GM20000 (cell line): ENCODE measurements at regions not wholly inside any gene's neighbourhood (a gene's known extent, or its start where the extent isn't known, plus 50 kb on each side); places are given as distances from the start of the nearest gene placed in this dataset.
A peak's percentile ranks its signal among the peaks of the same experiment; 100 is the strongest.
"Not testable (repeated sequence)": the region's sequence is repeated elsewhere in the genome, so short reads cannot be mapped to it uniquely, and the experiment has no call there.

Experiments
- DNase-seq: peaks from one replicate; pipeline ENCODE4 v3.0.0; 2012; ENCODE audit warnings: low spot score
- TF ChIP-seq, protein P1 (sequence below): IDR thresholded peaks from 2 replicates; pipeline ENCODE4 v1.5.1; 2012; ENCODE audit warnings: mild to moderate bottlenecking, control low read depth; ENCODE audit errors: extremely low read depth, missing control alignments

DNA sequence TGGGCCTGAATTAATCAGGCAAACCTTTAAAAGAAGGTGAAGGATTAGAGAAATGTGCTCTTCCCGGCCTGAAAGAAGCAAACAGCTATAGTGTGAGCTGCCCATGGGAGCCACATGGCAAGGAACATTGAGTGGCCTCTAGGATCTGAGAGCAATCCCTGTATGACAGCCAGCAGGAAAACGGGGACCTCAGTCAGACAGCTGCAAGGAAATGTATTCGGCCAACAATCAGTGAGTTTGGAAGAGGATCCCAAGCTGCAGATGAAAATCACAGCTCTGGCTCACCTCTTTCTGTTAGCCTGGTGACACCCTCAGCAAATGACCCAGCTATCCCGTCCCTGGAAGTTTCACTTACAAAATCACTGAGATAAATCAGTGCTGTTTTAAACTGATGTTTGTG, 309.2 kb downstream of the SH3GL2 start:
- TF ChIP-seq, protein P1, sequence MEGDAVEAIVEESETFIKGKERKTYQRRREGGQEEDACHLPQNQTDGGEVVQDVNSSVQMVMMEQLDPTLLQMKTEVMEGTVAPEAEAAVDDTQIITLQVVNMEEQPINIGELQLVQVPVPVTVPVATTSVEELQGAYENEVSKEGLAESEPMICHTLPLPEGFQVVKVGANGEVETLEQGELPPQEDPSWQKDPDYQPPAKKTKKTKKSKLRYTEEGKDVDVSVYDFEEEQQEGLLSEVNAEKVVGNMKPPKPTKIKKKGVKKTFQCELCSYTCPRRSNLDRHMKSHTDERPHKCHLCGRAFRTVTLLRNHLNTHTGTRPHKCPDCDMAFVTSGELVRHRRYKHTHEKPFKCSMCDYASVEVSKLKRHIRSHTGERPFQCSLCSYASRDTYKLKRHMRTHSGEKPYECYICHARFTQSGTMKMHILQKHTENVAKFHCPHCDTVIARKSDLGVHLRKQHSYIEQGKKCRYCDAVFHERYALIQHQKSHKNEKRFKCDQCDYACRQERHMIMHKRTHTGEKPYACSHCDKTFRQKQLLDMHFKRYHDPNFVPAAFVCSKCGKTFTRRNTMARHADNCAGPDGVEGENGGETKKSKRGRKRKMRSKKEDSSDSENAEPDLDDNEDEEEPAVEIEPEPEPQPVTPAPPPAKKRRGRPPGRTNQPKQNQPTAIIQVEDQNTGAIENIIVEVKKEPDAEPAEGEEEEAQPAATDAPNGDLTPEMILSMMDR = no peak
- no peak for DNase-seq

DNA sequence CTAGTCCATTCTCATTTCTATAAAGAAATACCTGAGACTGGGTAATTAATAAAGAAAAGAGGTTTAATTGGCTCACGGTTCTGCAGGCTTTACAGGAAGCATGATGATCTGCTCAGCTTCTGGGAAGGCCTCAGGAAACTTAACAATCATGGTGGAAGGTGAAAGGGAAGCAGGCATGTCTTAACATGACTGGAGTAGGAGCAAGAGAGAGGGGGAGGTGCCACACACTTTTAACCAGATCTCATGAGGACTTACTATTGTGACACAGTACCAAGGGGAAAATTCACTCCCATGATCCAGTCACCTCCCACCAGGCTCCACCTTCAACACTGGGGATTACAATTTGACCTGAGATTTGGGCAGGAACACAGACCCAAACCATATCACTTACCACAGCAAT, 310.1 kb downstream of the SH3GL2 start:
- DNase-seq = not testable (repeated sequence)

DNA sequence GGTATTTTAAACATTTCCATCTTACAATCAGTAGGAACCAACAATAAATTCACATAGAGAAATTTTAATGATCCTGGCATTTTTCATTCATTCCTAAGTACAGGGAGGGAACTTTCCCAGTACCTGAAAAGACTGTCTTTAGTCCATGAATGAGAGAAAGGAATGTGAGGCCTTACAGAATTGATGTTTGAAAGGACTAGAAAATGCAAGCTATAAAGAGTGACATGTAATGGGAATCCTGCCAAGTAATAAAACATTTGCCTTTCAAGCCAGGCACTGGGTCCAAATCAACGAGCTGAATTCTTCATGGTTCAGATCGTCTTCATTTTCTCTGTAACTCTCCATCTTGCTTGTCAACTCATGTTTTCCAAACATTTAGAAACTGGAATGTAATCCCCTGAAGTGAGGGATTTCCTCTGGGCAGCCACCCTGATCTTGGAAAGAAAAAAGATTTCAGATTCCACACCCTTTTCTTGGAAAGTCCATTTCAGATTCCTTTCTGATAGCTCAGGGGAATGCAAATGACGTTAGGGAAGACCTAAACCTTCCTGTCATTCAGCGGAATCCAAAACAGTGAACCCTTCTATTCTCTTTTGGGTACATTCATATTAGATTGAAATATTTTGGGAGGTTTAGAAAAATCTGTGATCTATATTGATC, 315.8 kb downstream of the SH3GL2 start:
- DNase-seq = no peak
- TF ChIP-seq, protein P1 = no peak

DNA sequence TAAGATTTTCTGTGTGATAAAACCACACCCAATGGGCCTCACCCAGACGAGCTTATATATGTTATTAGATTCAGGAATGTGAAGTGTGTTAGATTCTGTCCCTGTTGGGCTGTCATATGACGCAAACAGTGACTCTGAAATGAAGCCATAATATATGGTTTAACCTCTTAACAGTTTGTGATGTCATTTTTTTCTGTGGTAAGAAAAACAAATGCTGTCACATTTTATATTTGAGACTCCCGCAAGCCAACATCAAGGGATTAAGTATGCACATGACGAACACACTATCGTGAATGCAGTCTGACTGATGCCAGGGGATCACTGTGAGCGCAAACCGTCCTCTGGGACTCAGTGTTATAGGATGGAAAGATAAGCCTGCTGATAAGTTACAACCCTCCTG, 321.7 kb downstream of the SH3GL2 start:
- TF ChIP-seq, protein P1 = no peak
- no peak for DNase-seq

DNA sequence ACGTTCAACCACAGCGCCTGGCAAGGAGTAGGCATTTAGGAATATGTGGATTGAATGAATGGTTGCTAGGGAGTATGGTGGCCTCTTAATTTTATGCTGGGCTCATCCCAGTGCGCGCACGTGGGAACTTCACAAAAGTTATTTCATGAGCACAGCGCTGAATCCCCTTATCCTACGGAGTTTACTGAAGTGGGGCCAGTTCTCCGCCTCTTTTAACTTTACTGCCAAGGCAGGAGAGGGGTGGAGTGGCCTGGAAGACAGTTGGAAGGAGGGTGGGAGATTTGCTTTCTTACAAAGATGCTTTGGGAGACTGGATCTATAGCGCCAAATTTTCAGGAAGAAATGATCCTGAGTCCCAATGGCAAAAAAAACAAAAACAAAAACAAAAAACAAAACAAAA, 326.5 kb downstream of the SH3GL2 start:
- TF ChIP-seq, protein P1 = no peak
- DNase-seq = no peak

DNA sequence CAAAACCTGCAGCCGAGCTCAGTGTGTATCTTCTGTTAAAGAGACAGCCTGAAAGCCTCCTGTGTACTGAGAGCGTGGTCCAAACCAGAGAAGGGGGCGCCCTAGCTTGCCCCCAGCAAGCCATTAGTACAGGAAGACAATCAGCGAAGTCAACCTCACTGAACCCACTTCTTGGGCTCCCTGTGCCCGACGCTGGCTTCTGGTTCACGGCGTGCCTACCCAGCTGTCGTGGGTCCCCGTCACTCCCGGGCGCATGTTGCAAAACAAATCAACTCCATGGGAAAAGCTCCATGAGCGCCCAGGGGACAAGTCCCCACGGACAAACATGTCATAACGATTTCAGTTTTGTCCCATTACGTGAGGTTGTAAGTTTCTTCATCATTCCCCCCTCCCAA, 326.9 kb downstream of the SH3GL2 start:
- TF ChIP-seq, protein P1 = no peak
- DNase-seq = peak; percentile 11

DNA sequence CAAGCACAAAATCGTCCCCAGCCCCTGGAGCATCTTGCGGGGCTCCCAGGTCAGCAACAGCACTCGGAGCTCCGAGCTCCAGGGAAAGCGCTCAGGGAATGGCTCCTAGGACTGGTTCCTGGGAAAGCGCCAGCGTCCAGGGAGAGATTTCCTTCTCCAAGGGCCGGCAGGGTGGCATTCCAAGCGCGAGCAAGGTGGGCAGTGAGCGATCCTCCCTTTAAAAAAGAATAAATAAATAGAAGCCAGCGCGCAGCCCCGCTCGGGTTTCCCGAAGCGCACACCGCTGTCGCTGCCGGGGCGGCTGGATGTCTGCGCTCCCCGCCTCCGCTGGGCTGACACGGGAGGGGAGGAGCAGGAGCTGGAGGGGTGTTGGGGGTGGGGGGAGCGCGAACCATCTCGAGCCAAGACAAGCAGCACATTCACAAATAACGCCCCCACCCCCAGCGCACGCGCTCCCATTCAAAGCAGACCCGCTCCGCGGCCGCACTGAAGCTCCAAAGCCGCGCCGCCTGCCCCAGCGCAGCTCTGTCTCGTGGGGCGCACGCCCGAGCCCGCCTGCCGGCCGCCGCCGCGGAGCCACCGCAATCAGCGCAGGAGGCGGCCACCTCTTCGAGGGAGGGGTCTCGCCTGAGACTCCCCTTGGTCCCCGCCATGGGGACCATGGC, 327.4 kb downstream of the SH3GL2 start:
- DNase-seq = peak; percentile 10
- TF ChIP-seq, protein P1 = no peak
